GM06990 (cell line): ENCODE measurements at regions not wholly inside any gene's neighbourhood (a gene's known extent, or its start where the extent isn't known, plus 50 kb on each side); places are given as distances from the start of the nearest gene placed in this dataset.

Source experiments
- DNase-seq: peaks from one replicate; pipeline ENCODE4 v3.0.0-alpha.2; 2011; ENCODE audit not compliant: insufficient read length; ENCODE audit errors: extremely low read depth
- H3K27me3 ChIP-seq: replicated peaks from 2 replicates; pipeline ENCODE4 v1.6.0; 2011; ENCODE audit warnings: low read length; ENCODE audit not compliant: control insufficient read depth, insufficient read depth
- H3K36me3 ChIP-seq: 2 replicates; pipeline ENCODE4 v1.5.1; 2011; ENCODE audit warnings: low read length; ENCODE audit not compliant: control insufficient read depth, insufficient read depth
- H3K4me3 ChIP-seq: replicated peaks from 2 replicates; pipeline ENCODE4 v1.5.1; 2011; ENCODE audit warnings: low read depth, mild to moderate bottlenecking, control low read depth, low read length
- CTCF ChIP-seq: IDR thresholded peaks from 2 replicates; pipeline ENCODE4 v1.5.1; 2011; ENCODE audit warnings: low read length, control low read depth, mild to moderate bottlenecking, inconsistent platforms; ENCODE audit not compliant: insufficient read depth, poor library complexity, severe bottlenecking

- no peak for TF ChIP-seq CTCF
- H3K36me3 ChIP-seq, result no peaks in the 10 kb centered on the region
- H3K27me3 ChIP-seq, result no peaks in the 10 kb centered on the region; the same call in none of the 2 replicates
- DNase-seq, result no peak
- no peak overlapping the region for H3K4me3 ChIP-seq
Observed at GRCh38 chr21:38569733-38570132, 71.5 kb upstream of the ERG start.

DNA sequence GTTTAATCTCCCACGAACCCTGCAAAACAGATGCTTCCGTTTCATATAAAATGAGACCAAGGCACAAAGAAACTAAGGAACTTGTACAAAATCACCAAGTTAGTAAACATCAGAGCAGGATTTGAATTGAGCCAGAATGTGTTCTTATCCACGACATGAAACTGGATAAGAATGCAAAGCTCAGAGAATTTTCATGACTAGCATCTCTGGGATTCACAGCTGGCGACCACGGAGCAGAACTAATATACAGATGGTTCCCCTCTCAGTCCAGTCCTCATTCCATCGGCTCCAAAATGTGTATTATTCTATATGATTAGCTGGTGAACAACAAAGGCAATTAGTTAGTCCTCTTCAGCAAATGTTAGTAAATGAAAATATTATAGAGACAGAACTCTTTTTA, 72.3 kb upstream of the ERG start:
- H3K36me3 ChIP-seq, result no peaks in the 10 kb centered on the region
- no peak for TF ChIP-seq CTCF
- DNase-seq, result no peak
- H3K27me3 ChIP-seq, result no peaks in the 10 kb centered on the region; the same call in none of the 2 replicates
- no peak overlapping the region for H3K4me3 ChIP-seq

DNA sequence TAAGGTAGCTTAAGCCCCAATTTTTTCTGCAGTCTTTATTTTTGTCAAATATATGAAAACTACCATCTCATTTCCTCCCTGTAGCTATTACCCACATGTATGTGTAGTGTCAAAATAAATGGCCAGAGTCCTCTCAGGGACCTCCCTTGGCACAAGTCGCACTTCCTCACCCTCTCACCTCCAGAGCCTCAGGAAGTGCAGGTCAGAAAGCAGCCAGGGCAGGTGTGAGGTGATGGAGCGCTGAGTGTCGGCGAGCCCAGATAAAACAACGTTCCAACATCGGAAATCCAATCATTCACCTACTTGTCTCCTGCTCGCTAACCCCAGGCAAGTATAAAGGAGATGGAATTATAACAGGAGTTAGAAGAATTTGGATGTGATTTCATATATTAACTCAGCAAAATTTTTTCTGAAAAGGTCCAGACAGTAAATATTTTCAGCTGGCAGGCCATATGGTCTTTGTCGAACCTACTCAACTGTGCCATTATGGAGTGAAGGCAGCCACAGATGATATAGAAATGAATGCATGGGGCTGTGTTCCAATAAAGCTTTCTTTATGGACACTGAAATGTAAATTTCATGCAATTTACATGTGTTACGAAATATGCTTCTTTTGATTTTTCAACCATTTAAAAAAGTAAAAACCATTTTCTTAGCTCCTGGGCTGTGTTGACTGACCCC, 76.8 kb upstream of the ERG start:
- H3K27me3 ChIP-seq, result no peaks in the 10 kb centered on the region
- H3K36me3 ChIP-seq, result no peaks in the 10 kb centered on the region
- no peak overlapping the region for H3K4me3 ChIP-seq
- TF ChIP-seq CTCF, result no peak
- no peak for DNase-seq

DNA sequence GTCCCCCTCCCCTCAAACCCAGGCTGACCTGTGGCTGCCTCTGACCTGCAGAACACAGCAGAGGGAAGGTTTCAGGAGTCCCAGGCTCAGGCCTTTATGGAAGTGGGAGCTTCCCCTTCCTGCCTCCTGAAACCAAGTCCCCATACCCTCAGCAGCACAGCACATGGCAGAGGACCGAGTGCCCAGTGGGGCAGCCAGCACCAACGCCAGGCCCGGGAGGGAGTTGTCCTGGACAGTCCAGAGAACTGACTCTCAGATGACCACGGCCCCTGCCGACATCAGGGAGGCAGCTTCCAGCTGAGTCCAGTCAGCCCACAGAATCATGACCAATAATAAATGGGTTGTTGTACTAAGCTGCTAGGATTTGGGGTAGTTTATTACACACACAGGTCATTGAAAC, 79.6 kb upstream of the ERG start:
- no peak for DNase-seq
- TF ChIP-seq CTCF, result no peak
- Histone ChIP-seq H3K36me3 (no peaks in the 10 kb centered on the region), H3K4me3 (no peak overlapping the region), H3K27me3 (no peaks in the 10 kb centered on the region)

DNA sequence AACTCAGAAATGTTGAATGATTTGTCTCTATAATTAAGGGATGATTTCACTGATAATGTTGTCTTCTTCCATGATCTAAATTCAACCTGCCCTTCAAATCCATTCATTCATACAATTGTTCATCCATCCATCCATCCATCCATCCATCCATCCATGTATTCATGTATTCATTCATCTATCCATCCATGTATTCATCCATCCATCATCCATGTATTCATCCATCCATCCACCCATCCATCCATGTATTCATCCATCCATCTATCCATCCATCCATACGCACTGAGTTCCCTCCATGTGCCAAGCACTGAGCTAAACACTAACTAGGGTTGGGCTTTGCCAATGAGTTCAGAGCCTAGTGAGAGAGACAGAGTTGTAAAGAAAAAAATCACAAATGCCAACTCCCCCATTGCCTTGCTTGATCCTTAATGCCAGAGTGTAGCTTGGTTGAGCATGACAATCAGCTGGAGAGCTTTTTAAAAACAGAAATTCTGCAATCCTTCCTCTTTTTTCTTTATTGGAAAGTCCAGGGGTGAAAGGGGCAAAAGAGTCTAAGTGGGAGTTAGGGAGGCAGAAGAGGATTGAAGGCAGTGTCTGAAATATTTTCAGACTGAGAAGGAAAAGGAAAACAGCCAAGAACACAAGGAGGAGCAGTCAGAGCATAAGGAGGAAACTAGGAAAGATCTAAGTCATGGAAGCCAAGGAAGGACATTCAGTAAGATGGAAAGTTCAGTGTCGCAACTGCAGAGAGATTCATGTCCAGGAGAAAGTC, 92.4 kb upstream of the ERG start:
- DNase-seq, result no peak
- H3K4me3 ChIP-seq, result no peak overlapping the region
- no peaks in the 10 kb centered on the region; the same call in 1 of the 2 replicates for H3K27me3 ChIP-seq
- H3K36me3 ChIP-seq, result no peaks in the 10 kb centered on the region
- no peak for TF ChIP-seq CTCF

DNA sequence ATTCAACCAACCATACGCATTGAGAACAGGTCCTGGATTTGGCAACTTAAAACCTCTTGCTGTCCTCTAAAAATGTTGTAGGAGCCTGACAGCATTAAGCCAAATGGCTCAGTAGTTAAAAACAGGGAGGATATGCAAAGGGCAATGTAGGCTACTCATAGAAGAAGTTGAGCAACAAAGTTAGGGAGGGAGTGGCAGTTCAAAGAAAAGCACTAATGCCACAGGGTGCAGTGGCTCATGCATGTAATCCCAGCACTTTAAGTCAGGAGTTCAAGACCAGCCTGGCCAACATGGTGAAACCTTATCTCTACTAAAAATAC, 92.9 kb upstream of the ERG start:
- DNase-seq, result no peak
- Histone ChIP-seq H3K36me3 (no peaks in the 10 kb centered on the region), H3K27me3 (no peaks in the 10 kb centered on the region; the same call in 1 of the 2 replicates), H3K4me3 (no peak overlapping the region)
- TF ChIP-seq CTCF, result no peak
